HG03103 (cell line): ENCODE measurements at regions not wholly inside any gene's neighbourhood (a gene's known extent, or its start where the extent isn't known, plus 50 kb on each side); places are given as distances from the start of the nearest gene placed in this dataset.
"Not testable (repeated sequence)": the region's sequence is repeated elsewhere in the genome, so short reads cannot be mapped to it uniquely, and the experiment has no call there.

Experiments
- ATAC-seq: cut with Tn5 transposase; IDR thresholded peaks from one replicate; pipeline ENCODE4 v1.9.1; 2021; ENCODE audit warnings: low read depth; ENCODE audit not compliant: unreplicated experiment

DNA sequence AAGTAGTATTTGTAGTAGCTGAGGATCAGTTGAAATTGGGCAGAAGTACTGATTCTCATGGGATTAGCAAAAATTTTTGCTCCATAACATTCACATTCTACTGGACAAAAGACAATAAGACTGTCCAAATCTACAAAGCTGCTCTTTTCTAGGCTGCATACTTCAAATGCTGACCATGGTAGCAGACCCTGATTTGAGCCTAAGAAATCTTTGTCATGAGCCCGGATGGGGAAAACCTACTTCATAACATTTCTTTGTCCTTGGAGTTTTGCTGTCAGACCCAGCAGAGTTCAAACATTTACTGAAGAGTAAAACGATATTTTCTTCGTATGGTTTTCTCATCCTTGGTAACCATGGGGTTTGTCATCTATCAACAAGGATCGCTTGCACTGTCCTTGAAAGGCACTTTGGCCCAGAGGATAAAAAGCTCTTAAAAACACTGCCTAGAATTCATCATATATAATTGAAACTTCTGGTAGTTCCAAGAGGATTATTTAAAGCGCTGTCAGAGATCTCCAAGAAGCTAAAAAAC, 216.9 kb downstream of the CAVIN4 start:
- no peak for ATAC-seq

DNA sequence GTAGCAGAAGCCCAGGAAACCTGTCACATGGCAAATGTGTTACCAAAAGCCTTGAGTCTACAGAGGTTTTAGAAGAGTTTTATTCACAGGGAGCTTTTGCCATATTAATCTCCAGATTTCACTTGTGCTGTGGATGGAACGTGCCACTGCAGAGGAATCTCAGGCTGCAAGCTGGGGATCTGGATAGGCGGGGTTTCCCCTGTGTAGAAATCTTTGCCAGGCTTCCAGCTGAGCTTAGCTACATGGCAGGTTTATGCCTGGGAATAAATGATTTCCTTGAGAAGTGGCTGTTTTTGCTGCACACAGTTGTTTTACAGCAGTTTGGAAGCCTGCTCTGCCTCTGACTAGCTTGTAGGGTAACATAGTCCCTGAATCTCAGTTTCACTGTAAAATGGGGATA, 224.6 kb upstream of the PLPPR1 start:
- ATAC-seq: no peak

DNA sequence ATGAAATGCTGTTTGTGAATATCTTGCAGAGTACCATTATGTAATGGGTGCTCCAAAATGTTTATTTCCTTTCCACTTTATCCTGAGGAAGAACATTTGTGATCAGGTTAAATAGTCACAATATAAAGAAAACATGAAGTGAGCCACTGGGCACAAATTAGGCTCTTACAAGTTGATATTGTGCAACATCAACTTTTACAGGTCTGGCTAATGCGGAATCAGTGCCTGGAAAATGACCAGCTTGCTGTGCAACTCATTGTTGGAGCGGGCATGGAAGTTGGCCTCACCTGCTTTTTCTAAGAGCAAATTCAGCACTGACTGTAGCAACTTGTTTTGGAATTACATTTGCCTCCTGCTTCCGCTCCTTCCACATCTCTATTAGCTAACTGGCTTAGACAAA, 216.9 kb upstream of the PLPPR1 start:
- ATAC-seq: no peak

DNA sequence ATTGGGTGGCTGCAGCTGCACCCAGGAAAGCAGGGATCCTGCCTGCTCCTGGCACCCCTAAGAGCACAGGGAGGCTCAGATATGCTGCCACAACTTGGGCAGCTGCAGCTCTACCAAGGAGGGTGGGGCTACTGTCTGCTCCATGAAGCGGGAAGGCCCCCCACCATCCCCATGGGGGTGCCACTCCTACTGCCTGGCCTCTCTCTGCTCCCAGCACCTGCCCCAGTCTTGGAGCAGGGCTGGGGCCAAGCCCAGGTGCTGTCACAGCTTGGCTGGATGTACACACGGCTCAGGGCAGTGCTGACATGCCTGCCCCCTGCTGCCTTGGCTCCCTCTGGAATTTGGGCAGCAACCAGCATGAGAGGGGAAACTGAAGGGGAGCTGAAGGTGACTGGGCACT, 214.7 kb upstream of the PLPPR1 start:
- ATAC-seq: no peak

GRCh38 chr9:100819980-100820379, 208.5 kb upstream of the PLPPR1 start:
- no peak for ATAC-seq

DNA sequence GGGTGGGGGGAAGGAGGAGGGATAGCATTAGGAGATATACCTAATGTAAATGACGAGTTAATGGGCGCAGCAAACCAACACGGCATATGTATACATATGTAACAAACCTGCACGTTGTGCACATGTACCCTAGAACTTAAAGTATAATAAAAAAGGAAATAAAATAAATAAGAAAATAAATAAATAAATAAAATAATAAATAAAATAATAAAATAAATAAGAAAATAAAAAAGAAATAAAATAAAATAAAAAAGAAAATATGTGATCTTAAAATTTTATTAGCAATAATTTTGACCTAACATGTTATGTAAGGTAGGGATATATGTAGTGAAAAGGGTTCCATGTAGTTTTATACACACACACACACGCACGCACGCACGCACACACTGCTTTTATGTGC, 195.5 kb upstream of the PLPPR1 start:
- ATAC-seq: not testable (repeated sequence)

DNA sequence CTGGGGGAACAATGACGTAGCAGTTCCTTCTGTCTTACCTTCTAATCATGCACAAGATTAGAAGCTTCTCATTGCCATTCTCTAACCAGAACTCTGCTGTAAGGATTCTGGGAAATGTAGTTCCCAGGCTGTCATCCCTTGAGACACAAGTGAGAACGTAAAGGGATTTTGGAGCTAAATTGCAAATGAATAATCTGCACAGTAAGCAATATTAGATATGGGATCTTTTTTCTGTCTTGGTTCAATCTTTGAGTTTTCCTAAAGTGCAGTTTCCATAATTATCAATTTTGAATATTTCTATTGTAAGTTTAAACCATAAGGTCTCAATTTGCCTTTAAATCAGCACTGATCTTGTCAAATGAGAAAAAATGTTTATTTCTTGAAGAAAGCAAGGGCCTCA, 189.7 kb upstream of the PLPPR1 start:
- no peak for ATAC-seq

DNA sequence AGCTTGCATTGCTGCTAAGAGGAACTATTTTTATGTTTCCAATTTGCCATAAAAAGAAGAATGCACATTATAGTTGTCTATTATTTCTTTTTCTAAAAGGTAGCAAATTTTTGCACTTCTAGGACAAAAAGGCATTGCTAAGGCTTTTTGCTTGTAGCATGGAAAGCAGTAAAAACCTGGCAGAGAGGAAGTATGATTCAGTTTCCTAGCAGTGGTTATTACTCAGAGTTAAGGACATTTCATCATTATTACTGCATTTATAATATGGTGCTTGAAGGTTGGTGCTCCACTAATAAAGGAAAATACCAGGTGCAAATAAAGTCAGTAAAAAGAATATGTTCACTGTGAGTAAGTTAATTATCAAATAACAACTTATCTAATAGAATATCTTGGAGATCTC, 179.8 kb upstream of the PLPPR1 start:
- ATAC-seq: no peak

GRCh38 chr9:100852088-100852487, 176.4 kb upstream of the PLPPR1 start:
- no peak for ATAC-seq

GRCh38 chr9:100856238-100856637, 172.3 kb upstream of the PLPPR1 start:
- no peak for ATAC-seq

- ATAC-seq: no peak
These were observed 163.4 kb upstream of the PLPPR1 start for GRCh38 chr9:100865111-100865510.

GRCh38 chr9:100865648-100866047, 162.9 kb upstream of the PLPPR1 start:
- ATAC-seq: no peak

DNA sequence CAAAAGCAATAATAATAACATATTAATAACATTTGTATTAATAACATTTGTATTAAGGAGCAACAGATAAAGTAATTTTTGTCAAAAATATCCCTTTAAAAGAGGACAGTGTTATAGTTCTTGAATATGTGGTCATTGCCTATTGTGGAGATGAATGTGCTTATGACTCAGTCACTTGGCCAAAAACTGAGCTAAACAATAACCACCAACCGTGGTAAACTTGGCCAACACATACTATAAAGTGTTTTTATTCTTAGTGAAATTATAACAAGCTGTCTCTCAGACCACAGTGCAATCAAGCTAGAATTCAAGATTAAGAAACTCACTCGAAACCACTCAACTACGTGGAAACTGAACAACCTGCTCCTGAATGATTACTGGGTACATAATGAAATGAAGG, 159.2 kb upstream of the PLPPR1 start:
- no peak for ATAC-seq

DNA sequence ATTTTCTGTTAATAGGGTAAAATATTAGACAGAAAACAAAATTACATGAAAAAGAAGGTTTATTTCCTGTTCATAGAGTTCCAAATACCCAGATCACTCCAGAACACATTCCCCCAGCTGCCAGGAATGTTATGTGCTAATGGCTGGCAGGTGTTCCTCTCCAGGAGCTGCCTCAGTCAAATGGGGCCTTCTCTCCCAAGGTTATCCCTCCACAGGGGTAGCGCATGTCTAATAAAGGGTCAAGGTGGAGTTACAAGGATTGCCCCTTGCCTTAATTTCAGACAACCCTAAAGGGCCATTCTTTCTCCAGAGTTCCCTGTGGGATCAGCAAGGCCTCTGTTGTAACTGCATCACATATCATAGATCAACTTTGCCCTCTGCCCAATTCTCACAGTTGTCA, 148.6 kb upstream of the PLPPR1 start:
- no peak for ATAC-seq

GRCh38 chr9:100880284-100880683, 148.2 kb upstream of the PLPPR1 start:
- ATAC-seq: no peak

GRCh38 chr9:100884518-100884917, 144.0 kb upstream of the PLPPR1 start:
- ATAC-seq: no peak

DNA sequence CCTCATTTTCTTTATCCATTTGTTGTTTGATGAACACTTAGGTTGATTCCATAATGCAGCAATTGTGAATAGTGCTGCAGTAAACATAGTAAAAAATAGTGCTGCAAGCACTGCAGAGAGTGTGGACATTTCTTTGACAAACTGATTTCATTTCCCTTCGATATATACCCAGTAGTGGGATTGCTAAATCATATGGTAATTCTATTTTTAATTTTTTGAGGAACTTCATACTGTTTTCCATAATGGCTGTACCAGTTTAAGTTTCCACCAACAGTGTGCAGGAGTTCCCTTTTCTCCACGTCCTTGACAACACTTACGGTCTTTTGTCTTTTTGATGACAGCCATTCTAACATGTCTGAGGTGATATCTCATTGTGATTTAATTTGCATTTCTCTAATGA, 138.2 kb upstream of the PLPPR1 start:
- no peak for ATAC-seq

GRCh38 chr9:100911273-100911672, 117.3 kb upstream of the PLPPR1 start:
- no peak for ATAC-seq

DNA sequence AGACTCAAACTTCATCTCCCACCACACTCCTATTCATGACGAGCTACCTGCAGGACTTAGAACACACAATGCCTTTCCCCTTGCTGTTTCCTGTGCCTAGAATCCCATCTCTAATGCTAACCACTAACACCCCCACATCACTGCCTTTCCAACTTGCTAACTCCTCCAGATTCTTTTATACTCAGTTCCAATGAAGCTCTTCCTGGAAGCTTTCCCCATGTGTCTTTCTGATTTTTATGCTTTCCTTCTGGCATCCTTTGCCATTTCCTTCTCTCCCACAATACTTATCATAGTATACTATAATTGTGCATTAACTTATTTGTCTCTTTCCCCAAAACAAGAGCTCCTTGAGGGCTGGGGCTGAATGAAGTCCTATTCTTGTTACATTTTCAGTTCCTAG, 115.3 kb upstream of the PLPPR1 start:
- ATAC-seq: no peak

DNA sequence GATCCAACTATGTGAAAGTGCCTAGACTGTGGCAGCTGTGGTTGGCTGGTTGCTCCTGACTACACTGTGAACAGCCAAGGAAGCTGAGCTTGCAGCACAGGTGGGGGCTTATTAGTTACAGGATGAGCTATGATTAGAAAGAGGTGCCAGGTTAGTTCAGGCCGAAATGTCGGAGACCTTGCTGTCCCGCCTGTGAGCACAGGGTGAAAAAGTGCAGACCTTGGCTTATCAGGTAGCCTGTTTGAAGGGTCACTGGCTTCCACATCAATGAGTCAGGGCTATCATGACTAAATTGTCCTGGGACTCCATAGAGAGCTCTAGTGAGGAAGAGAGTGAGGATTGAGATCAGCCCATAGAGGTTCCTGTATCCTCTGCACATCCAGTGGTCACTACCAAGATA, 114.3 kb upstream of the PLPPR1 start:
- ATAC-seq: no peak

DNA sequence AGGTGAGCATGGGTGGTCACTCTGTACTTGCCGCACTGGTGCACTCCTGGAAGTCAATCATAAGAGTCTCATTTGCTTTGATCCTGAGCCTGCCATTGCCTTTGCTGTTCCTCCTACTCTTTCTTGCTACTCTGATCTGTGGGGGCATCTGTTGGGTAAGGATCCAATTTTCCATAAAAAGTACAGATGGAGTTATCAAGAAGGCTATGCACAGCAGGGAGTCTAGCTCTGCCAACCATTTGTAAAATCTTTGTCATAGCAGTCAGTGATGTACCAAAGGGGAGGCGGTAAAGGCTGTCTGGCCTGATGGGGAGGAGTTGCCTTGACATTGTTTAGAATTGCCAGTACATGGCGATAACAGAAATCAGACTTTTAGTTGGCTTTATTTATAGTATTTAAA, 109.0 kb upstream of the PLPPR1 start:
- no peak for ATAC-seq

DNA sequence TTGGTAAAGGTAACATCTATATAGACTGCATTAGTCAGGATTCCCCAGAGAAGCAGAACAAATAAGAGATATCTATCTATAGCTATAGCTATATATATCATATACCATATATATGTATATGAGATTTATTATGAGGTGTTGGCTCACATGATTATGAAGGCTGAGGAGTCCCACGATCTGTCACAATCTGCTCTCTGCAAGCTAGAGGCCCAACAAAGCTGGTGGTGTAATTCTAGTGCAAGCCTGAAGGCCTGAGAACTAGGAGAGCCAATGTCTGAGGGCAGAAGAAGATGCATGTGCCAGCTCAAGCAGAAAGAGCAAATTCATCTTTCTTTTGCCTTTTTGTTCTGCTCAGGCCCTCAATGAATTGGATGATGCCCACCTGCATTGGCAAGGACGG, 102.2 kb upstream of the PLPPR1 start:
- ATAC-seq: no peak

GRCh38 chr9:100927763-100928162, 100.8 kb upstream of the PLPPR1 start:
- ATAC-seq: no peak
